Neuron (in vitro differentiated cells): ENCODE measurements at regions not wholly inside any gene's neighbourhood (a gene's known extent, or its start where the extent isn't known, plus 50 kb on each side); places are given as distances from the start of the nearest gene placed in this dataset.

ENCODE experiments used
- H2AFZ ChIP-seq: one replicate; pipeline ENCODE4 v1.6.1; 2013; ENCODE audit warnings: low read depth, mild to moderate bottlenecking, inconsistent platforms, low read length, moderate library complexity
- H3K27me3 ChIP-seq: one replicate; pipeline ENCODE4 v1.6.1; 2013; ENCODE audit warnings: low read length; ENCODE audit not compliant: insufficient read depth
- H3K36me3 ChIP-seq: one replicate; pipeline ENCODE4 v1.6.1; 2013; ENCODE audit warnings: low read length; ENCODE audit not compliant: insufficient read depth
- H3K4me1 ChIP-seq: one replicate; pipeline ENCODE4 v1.6.1; 2013; ENCODE audit warnings: low read length; ENCODE audit not compliant: insufficient read depth
- H3K4me3 ChIP-seq: 2 replicates; pipeline ENCODE4 v1.5.1; 2013; ENCODE audit warnings: mild to moderate bottlenecking, low read length, moderate library complexity
- H3K9me3 ChIP-seq: one replicate; pipeline ENCODE4 v1.6.1; 2013; ENCODE audit warnings: low read length

DNA sequence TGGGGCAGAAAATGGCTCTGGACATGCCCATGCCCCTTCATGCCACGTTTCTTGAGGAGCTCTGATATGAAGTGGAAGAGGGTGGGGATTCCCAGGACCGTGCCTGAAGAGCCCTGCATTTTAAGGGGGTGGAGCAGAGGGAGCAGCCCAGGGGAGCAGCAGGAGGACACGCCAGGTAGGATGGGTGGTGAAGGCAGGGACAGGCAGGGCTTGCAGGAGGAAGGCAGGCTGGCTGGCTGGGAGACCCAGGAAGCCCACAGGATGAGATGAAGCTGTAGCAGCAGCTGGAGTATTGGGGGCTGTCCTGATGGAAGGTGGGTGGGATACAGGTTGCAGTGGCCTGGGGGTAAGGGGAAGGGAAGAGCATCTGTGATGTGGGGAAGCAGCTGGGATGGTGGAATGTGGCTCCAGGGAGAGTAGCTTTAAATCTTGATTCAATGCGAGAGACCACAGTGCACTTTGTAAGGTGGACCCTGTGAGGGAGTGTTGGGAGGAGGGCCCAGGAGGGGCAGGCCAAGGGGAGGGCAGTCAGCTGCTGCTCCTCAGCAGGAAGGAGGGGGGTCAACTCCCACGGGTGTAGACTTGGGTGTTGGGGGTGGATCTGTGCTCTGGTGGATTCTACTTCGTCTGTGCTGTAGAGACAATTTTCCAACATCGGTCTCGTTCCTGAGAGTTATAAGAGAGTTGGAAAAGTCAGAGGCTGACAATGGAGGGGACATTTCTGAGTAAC, 242.6 kb upstream of the IRX4 start:
- Histone ChIP-seq H3K4me1 (peaks cover 26% of the 10 kb centered on the region), H3K4me3 (no peak overlapping the region), H2AFZ (no peak overlapping the region), H3K9me3 (no peaks in the 10 kb centered on the region), H3K36me3 (no peaks in the 10 kb centered on the region), H3K27me3 (no peaks in the 10 kb centered on the region)

DNA sequence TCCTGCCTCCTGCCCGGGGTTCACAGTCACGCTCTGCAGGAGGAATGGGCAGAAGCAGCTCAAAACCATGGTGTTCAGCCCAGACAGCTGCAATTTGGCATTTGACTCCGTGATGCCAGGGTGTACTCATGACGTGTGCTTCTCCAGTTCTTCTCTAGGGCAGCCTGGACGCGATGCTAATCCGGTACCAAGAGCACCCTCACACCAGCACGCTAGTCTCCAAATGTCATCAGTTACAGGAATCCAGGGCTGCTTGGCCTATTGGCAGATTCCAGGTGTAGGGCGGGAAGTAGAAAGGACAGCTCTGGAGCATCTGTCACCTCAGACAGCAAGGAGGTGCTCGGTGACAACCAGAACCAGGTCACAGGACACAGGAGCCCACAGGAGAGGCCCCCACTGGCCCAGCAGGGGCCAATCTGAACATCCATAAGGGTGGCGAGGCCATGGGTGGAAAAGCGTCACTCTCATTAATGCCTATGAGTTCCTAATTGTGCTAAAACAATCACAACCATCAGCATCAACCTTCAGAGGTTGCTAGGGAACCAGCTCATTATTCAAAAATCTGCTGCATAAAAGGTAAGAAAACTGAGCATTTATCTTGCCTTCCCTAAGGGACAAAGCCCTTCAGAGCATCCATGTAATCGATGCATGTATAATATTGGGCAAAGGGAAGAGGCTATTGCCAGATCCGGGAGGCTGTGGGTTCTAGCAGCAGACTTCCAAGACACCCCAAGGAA, 241.9 kb upstream of the IRX4 start:
- no peaks in the 10 kb centered on the region for H3K27me3 ChIP-seq
- H2AFZ ChIP-seq = no peak overlapping the region
- H3K4me1 ChIP-seq = peaks cover 28% of the 10 kb centered on the region
- no peaks in the 10 kb centered on the region for H3K36me3 ChIP-seq
- H3K4me3 ChIP-seq = no peak overlapping the region
- no peaks in the 10 kb centered on the region for H3K9me3 ChIP-seq

DNA sequence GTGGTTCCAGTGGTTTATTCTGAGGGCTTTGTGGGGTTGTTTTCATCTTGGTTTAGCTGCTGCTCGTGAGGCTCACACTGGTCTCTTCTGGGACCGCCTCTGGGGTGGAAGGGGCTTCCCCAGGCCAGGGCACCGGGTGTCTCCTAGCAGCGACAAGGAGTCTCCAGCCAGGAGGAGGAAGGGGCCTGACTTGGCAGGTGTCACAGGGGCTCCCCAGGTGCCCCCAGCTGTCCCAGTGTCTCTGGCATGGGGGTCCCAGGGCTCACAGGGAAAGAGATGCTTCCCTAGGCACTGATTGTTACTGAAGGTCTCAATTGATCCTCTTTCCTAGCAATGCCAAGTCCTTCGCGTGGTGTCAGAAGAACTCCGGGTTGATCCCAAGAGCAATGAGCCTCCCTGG, 241.1 kb upstream of the IRX4 start:
- H3K27me3 ChIP-seq = no peaks in the 10 kb centered on the region
- H3K4me1 ChIP-seq = peaks cover 24% of the 10 kb centered on the region
- no peak overlapping the region for H2AFZ ChIP-seq
- H3K9me3 ChIP-seq = no peaks in the 10 kb centered on the region
- H3K36me3 ChIP-seq = no peaks in the 10 kb centered on the region
- H3K4me3 ChIP-seq = no peak overlapping the region

DNA sequence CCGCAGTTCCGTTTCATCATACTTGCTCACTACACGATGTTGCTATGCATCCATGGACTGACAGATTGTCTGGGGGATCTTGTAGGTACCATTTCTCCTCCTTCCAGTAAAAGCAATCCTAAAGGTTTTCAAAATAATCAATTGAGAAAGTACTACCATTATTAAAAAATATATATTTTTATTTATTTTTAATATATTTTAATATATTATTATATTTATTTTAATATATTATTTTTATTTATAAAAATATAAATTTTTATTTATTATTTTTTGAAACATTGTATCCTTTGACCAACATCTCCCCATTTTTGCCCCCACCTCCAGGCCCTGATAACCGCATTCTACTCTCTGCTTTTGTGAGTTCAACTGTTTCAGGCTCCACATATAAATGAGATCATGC, 237.6 kb upstream of the IRX4 start:
- Histone ChIP-seq H3K27me3 (no peaks in the 10 kb centered on the region), H3K4me1 (peaks cover 16% of the 10 kb centered on the region), H3K4me3 (no peak overlapping the region), H3K9me3 (no peaks in the 10 kb centered on the region), H2AFZ (no peak overlapping the region), H3K36me3 (no peaks in the 10 kb centered on the region)

DNA sequence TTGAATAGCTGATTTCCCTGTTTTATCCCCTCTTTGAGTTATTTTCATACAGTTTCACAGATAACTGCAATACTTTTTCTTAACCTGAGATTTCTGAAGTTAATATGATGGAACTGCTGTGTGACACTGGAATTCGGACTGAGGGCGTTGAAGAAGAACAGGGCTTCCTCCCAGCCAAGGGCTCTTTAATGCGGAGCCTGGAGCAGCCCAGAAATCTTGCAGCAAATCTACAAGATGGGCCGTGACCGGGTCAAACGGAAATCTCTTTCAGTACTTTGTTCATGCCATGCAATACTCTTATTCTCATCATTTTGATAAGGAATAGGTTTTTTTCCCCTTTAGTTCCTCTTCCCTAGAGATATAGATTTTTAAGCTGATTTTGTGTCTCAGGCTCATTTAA, 236.8 kb upstream of the IRX4 start:
- H3K4me1 ChIP-seq = peaks cover 9% of the 10 kb centered on the region
- no peaks in the 10 kb centered on the region for H3K27me3 ChIP-seq
- no peak overlapping the region for H2AFZ ChIP-seq
- no peaks in the 10 kb centered on the region for H3K9me3 ChIP-seq
- H3K36me3 ChIP-seq = no peaks in the 10 kb centered on the region
- H3K4me3 ChIP-seq = no peak overlapping the region

DNA sequence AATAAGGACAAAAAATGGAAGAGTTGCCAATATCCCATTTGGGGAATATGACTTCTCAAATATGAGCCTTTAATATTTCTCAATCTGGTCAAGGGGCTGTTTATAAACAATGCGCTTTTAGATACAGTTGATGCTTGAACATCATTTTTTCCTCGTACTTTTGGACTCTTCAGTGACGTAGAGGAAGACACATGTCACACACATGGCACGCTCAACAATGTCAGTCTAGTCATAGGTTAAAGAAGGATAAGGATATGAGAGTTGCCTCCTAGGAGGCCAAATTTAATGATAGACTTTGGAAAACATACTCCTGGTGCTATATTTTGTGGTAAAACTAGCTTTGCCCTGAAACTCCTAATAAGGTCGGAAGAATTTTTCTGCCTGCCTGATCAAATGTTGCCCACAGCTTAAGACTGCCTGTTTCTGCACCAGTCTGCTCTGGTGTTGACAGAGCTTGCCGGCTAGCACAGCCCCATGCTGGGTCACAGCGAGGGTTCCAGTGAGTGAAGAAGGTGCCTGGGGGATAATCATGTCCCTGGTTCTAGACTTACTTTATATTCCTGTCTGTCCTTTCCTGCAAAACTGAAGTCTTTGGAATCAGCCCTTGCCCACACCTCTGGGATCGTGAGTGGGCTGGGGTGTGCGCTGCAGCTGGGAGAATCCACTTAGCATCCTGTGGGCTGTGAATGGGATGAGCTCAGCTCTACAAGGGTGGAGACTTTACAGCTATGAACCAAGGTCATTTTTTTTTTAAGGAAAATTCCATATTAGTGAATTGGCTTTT, 230.8 kb upstream of the IRX4 start:
- Histone ChIP-seq H3K36me3 (no peaks in the 10 kb centered on the region), H3K9me3 (no peaks in the 10 kb centered on the region), H3K4me3 (no peak overlapping the region), H3K4me1 (no peaks in the 10 kb centered on the region), H3K27me3 (no peaks in the 10 kb centered on the region), H2AFZ (no peak overlapping the region)

DNA sequence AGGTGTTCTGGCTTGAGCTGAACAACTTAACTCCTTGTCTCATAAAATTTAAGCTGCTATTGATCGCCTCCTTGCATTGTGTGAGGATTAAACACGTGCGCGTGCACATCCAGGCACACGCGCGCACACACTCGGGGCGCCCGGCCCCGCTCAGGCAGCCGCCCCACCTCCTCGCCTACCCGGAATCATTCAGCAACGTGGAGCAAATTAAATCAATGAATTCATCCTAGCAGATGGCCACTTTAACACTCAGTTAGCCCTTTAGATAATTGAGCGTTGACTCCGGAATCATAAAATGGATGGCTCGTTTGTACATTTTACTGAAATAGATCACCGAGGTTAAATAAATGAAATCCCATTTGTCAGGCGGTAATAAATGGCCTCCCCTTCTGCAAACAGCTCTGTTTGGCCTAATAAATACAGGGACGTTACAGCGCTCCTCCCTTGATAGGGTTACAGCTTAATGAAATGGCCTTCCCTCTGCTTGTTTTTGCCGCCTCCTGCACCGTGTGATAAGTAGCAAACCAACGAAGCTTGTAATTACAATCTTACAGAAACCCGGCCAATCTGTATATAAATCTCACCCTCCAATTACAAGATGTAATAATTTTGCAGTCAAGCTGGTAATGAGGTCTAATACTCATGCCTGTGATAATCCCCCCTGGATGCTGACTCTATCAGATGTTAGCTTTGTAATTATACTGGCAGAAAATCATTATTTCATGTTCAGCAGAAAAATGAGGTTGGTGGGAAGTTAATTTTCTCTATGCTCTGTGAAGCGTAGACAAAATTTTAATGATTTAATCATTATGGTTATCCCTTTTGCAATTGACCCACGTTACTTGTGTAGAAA, 229.7 kb upstream of the IRX4 start:
- Histone ChIP-seq H2AFZ (no peak overlapping the region), H3K36me3 (no peaks in the 10 kb centered on the region), H3K27me3 (no peaks in the 10 kb centered on the region), H3K4me3 (no peak overlapping the region), H3K4me1 (no peaks in the 10 kb centered on the region), H3K9me3 (no peaks in the 10 kb centered on the region)

DNA sequence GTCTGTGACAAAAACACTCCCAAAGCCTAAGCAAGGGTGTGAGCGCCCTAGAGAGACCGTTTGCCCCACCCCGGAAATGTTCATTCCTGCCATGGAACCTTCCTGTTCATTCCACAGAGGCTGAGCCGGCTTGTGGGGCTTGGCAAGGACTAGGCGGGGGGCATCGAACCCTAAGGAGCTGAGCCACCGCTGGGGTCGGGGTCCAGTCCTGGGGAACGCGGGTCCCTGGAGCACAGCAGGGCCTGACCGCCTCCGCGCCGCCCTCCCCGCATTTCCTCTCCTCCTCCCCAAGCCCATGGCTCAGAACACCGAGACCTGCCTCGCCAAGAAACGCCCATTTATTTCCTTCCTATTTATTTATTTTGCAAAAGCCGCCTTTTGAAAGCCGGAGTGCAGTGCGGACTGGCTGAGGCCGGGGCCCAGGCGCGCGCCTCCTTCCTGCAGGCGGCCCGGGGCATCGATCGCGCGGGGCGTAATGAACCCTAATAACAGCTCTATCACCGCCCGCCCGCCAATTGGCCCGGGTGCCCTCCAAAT, 228.9 kb upstream of the IRX4 start:
- H2AFZ ChIP-seq = no peak overlapping the region
- no peak overlapping the region for H3K4me3 ChIP-seq
- no peaks in the 10 kb centered on the region for H3K4me1 ChIP-seq
- H3K27me3 ChIP-seq = no peaks in the 10 kb centered on the region
- H3K9me3 ChIP-seq = no peaks in the 10 kb centered on the region
- no peaks in the 10 kb centered on the region for H3K36me3 ChIP-seq

DNA sequence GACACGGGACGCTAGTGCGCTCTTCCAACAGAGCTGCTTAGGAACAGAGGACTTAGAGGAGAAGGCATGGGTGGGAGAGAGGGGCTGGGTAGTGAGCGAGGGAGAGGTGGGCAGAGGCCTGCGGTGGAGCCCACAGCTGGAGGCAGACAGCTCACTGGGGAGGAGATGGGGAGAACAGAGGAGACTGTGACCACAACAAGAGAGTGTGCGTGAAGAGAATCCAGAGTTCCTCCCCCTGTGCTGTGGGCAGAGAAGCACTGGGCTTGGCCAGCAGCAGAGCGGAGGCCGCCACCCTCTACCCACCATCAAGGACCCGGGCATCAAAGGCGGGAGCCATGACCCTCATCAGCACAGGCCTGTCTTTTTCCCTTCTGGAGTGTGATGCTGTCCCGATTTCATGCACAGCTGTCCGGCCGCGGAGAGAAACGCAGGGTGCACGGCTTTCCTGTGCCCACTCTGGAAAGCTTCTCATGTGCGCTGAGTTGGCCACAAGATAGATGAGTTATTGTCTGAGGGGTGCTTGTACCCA, 228.3 kb upstream of the IRX4 start:
- Histone ChIP-seq H3K27me3 (no peaks in the 10 kb centered on the region), H3K36me3 (no peaks in the 10 kb centered on the region), H3K9me3 (no peaks in the 10 kb centered on the region), H3K4me3 (no peak overlapping the region), H2AFZ (no peak overlapping the region), H3K4me1 (no peaks in the 10 kb centered on the region)

DNA sequence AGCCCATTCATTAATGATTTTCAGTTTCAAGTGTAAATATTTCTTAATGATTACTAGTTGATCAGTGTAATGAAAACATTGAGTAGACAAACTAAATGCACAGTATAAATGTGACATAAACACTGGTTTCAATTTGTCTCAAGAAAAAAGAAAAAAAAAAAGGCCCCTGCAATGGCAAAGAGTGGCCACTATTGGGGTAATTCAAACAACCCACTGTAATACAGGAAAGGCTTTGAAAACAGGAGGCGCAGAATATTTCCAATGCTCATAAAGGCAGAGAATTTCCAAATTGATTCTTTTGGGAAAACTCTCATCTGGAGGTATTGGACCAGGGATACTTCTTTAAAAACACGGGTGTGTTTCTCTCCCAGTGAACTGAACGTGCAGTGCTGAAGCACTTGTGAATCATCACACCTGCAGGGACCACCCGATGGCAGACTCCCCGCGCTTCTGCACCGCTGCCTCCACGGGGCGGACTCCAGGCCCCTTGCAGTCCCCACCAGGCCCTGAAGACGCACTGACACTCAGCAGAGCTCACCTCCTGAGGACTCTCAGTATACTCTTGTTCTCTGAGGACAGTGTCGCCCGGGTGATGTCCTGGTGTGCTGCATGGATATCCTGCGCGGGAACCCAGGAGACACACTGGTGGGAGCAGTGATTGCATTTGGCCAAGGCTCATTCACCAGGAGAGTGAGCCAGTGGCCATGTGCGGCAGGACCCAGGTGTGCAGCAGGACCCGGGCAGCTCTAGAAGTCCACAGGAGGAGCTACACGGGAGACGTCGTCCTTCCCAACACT, 227.6 kb upstream of the IRX4 start:
- no peaks in the 10 kb centered on the region for H3K27me3 ChIP-seq

DNA sequence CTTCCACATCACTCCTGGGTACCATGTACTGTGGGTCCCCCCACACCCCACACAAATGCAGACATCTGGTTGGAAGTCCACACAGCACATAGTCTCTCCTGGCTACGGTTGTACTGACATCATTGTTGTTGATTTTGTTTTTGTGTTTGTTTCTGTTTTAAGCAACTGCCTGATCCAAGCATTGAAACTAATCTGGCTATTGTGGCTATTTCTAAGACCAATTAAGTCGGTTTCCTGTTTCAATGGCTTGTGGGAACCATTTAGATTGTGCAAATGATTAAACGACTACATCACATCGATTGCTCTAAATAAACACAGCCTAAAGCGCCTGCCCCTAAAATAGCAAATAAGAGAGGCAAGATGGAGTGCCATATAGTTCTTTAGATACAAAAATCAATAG, 226.8 kb upstream of the IRX4 start:
- H3K36me3 ChIP-seq = no peaks in the 10 kb centered on the region
- no peaks in the 10 kb centered on the region for H3K27me3 ChIP-seq
- no peak overlapping the region for H2AFZ ChIP-seq
- H3K4me1 ChIP-seq = no peaks in the 10 kb centered on the region
- H3K9me3 ChIP-seq = no peaks in the 10 kb centered on the region
- no peak overlapping the region for H3K4me3 ChIP-seq

More for the DNA sequence above, 227.6 kb upstream of the IRX4 start:
- Histone ChIP-seq H3K9me3 (no peaks in the 10 kb centered on the region), H3K4me3 (no peak overlapping the region), H3K36me3 (no peaks in the 10 kb centered on the region), H3K4me1 (no peaks in the 10 kb centered on the region), H2AFZ (no peak overlapping the region)

DNA sequence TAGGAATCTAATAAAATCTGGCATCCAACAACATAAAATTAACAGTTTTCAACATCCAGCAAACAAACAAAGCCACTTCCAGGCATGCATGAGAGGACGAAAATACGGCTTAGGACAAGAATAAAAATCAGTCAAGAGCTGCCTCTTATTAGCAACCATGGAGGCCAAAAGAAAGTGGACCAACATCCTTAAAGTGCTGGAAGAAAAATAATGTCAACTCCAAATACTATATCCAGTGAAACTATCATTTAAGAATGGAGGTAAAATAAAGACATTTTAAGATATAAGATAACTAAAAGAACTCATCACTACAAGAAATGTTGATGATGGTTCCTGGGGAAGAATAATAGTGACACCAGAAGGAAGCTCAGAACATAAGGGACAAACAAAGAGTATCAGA, 224.0 kb upstream of the IRX4 start:
- H3K9me3 ChIP-seq = no peaks in the 10 kb centered on the region

More for the DNA sequence above, 224.0 kb upstream of the IRX4 start:
- H2AFZ ChIP-seq = no peak overlapping the region
- no peaks in the 10 kb centered on the region for H3K36me3 ChIP-seq
- H3K27me3 ChIP-seq = no peaks in the 10 kb centered on the region
- H3K4me1 ChIP-seq = no peaks in the 10 kb centered on the region
- no peak overlapping the region for H3K4me3 ChIP-seq
